ENCODE measurements at regions not wholly inside any gene's neighbourhood (a gene's known extent, or its start where the extent isn't known, plus 50 kb on each side); places are given as distances from the start of the nearest gene placed in this dataset.
A peak's percentile ranks its signal among the peaks of the same experiment; 100 is the strongest.

DNA sequence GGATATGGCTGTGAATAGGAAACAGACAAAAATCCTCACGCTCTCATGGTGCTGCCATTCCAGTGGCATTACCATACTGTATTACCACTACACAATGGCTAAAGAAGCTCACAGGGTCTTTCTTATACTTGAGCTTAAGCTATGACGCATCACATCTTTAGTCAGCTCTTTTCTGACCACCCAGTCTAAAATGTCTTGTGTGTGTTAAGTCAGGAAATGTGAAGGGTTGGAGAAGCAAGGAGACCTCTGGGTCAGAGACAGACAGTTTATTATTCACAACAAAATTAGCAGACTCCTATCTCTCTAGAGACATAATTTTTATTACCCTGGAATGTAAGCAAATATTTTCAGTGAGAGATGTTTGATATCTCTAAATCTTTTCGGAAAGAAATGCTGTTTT, 1583.2 kb upstream of the WWC1 start:
- Histone ChIP-seq H2BK12ac (ENCODE audit: low read length in 2 of 2) (no peak overlapping the region), H2BK5ac (ENCODE audit: low read depth, low read length, poor library complexity, severe bottlenecking) (no peak overlapping the region), H3K4ac (ENCODE audit: low read depth in 1 of 2, low read length in 2 of 2) (no peak overlapping the region), H3K9me3 (ENCODE audit: control insufficient read depth, low read length) (peaks cover 25% of the 10 kb centered on the region), H2BK120ac (ENCODE audit: low read depth, low read length) (no peak overlapping the region), H3K14ac (ENCODE audit: low read length in 2 of 2) (no peak overlapping the region), H3K27ac (ENCODE audit: low read length, poor library complexity, severe bottlenecking) (no peak overlapping the region), H3K36me3 (ENCODE audit: control insufficient read depth in 1 of 2, insufficient read depth in 2 of 2, low read depth in 1 of 2, low read length in 2 of 2) (no peaks in the 10 kb centered on the region), H3K4me3 (ENCODE audit: insufficient read depth in 1 of 2, low read depth in 1 of 2, low read length in 2 of 2) (no peak overlapping the region), H3K4me1 (ENCODE audit: control insufficient read depth, insufficient read depth, low read depth, low read length) (no peaks in the 10 kb centered on the region), H2AK5ac (ENCODE audit: low read length, severe bottlenecking) (no peak overlapping the region), H3K9ac (ENCODE audit: low read length) (no peak overlapping the region), H2BK15ac (ENCODE audit: low read depth, poor library complexity, severe bottlenecking) (no peak overlapping the region), H3K27me3 (ENCODE audit: control insufficient read depth in 1 of 2, insufficient read depth in 1 of 2, low read length in 2 of 2) (no peaks in the 10 kb centered on the region), H3K79me1 (replicated peaks; ENCODE audit: low read length, poor library complexity, severe bottlenecking) (no peaks in the 10 kb centered on the region), H3K18ac (ENCODE audit: low read depth in 1 of 2, low read length in 2 of 2) (peak overlapping the region in 1 of 2 experiments; percentile 14), H2AFZ (ENCODE audit: low read depth, low read length) (no peak overlapping the region), H3K23ac (ENCODE audit: low read length in 2 of 2) (no peak overlapping the region), H3K4me2 (ENCODE audit: low read length, poor library complexity, severe bottlenecking) (no peak overlapping the region), H4K91ac (ENCODE audit: low read length) (no peak overlapping the region), H4K8ac (ENCODE audit: low read length) (no peak overlapping the region)
- peak; percentile 76 for DNase-seq
- WGBS: 55% methylated on average over 2 of the region's 3 CpGs

- H3K4me3 ChIP-seq (ENCODE audit: insufficient read depth in 1 of 2, low read depth in 1 of 2, low read length in 2 of 2): no peak overlapping the region
- peaks cover 29% of the 10 kb centered on the region for H3K9me3 ChIP-seq (ENCODE audit: control insufficient read depth, low read length)
- H2AFZ ChIP-seq (ENCODE audit: low read depth, low read length): no peak overlapping the region
- no peak overlapping the region for H3K4ac ChIP-seq (ENCODE audit: low read depth in 1 of 2, low read length in 2 of 2)
- no peaks in the 10 kb centered on the region for H3K4me1 ChIP-seq (ENCODE audit: control insufficient read depth, insufficient read depth, low read depth, low read length)
- no peak overlapping the region for H2AK5ac ChIP-seq (ENCODE audit: low read length, severe bottlenecking)
- H3K4me2 ChIP-seq (ENCODE audit: low read length, poor library complexity, severe bottlenecking): no peak overlapping the region
- H2BK12ac ChIP-seq (ENCODE audit: low read length in 2 of 2): peak overlapping the region in 1 of 2 experiments; percentile 63
- DNase-seq: no peak
- no peak overlapping the region for H2BK120ac ChIP-seq (ENCODE audit: low read depth, low read length)
- H3K27ac ChIP-seq (ENCODE audit: low read length, poor library complexity, severe bottlenecking): no peak overlapping the region
- H2BK15ac ChIP-seq (ENCODE audit: low read depth, poor library complexity, severe bottlenecking): no peak overlapping the region
- no peak overlapping the region for H4K91ac ChIP-seq (ENCODE audit: low read length)
- H3K27me3 ChIP-seq (ENCODE audit: control insufficient read depth in 1 of 2, insufficient read depth in 1 of 2, low read length in 2 of 2): no peaks in the 10 kb centered on the region
- no peak overlapping the region for H3K14ac ChIP-seq (ENCODE audit: low read length in 2 of 2)
- H3K23ac ChIP-seq (ENCODE audit: low read length in 2 of 2): no peak overlapping the region
- WGBS: 76% methylated on average over 1 of the region's 1 CpG
- peak overlapping the region; percentile 34 to 83 for H3K18ac ChIP-seq (ENCODE audit: low read depth in 1 of 2, low read length in 2 of 2)
- H4K8ac ChIP-seq (ENCODE audit: low read length): no peak overlapping the region
- no peaks in the 10 kb centered on the region for H3K79me1 ChIP-seq (replicated peaks; ENCODE audit: low read length, poor library complexity, severe bottlenecking)
- no peak overlapping the region for H3K9ac ChIP-seq (ENCODE audit: low read length)
- no peaks in the 10 kb centered on the region for H3K36me3 ChIP-seq (ENCODE audit: control insufficient read depth in 1 of 2, insufficient read depth in 2 of 2, low read depth in 1 of 2, low read length in 2 of 2)
- no peak overlapping the region for H2BK5ac ChIP-seq (ENCODE audit: low read depth, low read length, poor library complexity, severe bottlenecking)
Measured at GRCh38 chr5:166709691-166710090, 1581.8 kb upstream of the WWC1 start.

- Histone ChIP-seq H2AK5ac (ENCODE audit: low read length, severe bottlenecking) (no peak overlapping the region), H3K4me3 (ENCODE audit: insufficient read depth in 1 of 2, low read depth in 1 of 2, low read length in 2 of 2) (no peak overlapping the region), H2AFZ (ENCODE audit: low read depth, low read length) (no peak overlapping the region), H3K27me3 (ENCODE audit: control insufficient read depth in 1 of 2, insufficient read depth in 1 of 2, low read length in 2 of 2) (no peaks in the 10 kb centered on the region), H3K18ac (ENCODE audit: low read depth in 1 of 2, low read length in 2 of 2) (no peak overlapping the region), H3K23ac (ENCODE audit: low read length in 2 of 2) (no peak overlapping the region), H3K4me1 (ENCODE audit: control insufficient read depth, insufficient read depth, low read depth, low read length) (no peaks in the 10 kb centered on the region), H3K4ac (ENCODE audit: low read depth in 1 of 2, low read length in 2 of 2) (no peak overlapping the region), H3K14ac (ENCODE audit: low read length in 2 of 2) (no peak overlapping the region), H4K8ac (ENCODE audit: low read length) (no peak overlapping the region), H3K9me3 (ENCODE audit: control insufficient read depth, low read length) (peaks cover 29% of the 10 kb centered on the region), H2BK12ac (ENCODE audit: low read length in 2 of 2) (no peak overlapping the region), H3K79me1 (replicated peaks; ENCODE audit: low read length, poor library complexity, severe bottlenecking) (no peaks in the 10 kb centered on the region), H2BK15ac (ENCODE audit: low read depth, poor library complexity, severe bottlenecking) (no peak overlapping the region), H3K27ac (ENCODE audit: low read length, poor library complexity, severe bottlenecking) (no peak overlapping the region), H2BK120ac (ENCODE audit: low read depth, low read length) (no peak overlapping the region), H3K36me3 (ENCODE audit: control insufficient read depth in 1 of 2, insufficient read depth in 2 of 2, low read depth in 1 of 2, low read length in 2 of 2) (no peaks in the 10 kb centered on the region), H4K91ac (ENCODE audit: low read length) (no peak overlapping the region), H2BK5ac (ENCODE audit: low read depth, low read length, poor library complexity, severe bottlenecking) (no peak overlapping the region), H3K9ac (ENCODE audit: low read length) (no peak overlapping the region), H3K4me2 (ENCODE audit: low read length, poor library complexity, severe bottlenecking) (no peak overlapping the region)
- peak; percentile 65 for DNase-seq
- WGBS: no CpG with 5 or more reads among the region's 2 CpGs
Measured at GRCh38 chr5:166710271-166710670, 1581.2 kb upstream of the WWC1 start.

GRCh38 chr5:166712447-166713185, 1578.8 kb upstream of the WWC1 start:
- DNase-seq: no peak
- H3K9ac ChIP-seq (ENCODE audit: low read length): no peak overlapping the region
- no peaks in the 10 kb centered on the region for H3K27me3 ChIP-seq (ENCODE audit: control insufficient read depth in 1 of 2, insufficient read depth in 1 of 2, low read length in 2 of 2)
- no peak overlapping the region for H4K8ac ChIP-seq (ENCODE audit: low read length)
- no peak overlapping the region for H4K91ac ChIP-seq (ENCODE audit: low read length)
- no peak overlapping the region for H2BK12ac ChIP-seq (ENCODE audit: low read length in 2 of 2)
- no peak overlapping the region for H2BK15ac ChIP-seq (ENCODE audit: low read depth, poor library complexity, severe bottlenecking)
- H3K79me1 ChIP-seq (replicated peaks; ENCODE audit: low read length, poor library complexity, severe bottlenecking): no peaks in the 10 kb centered on the region
- no peak overlapping the region for H3K23ac ChIP-seq (ENCODE audit: low read length in 2 of 2)
- H3K36me3 ChIP-seq (ENCODE audit: control insufficient read depth in 1 of 2, insufficient read depth in 2 of 2, low read depth in 1 of 2, low read length in 2 of 2): no peaks in the 10 kb centered on the region
- 62% methylated on average over 1 of the region's 1 CpG for WGBS
- H3K27ac ChIP-seq (ENCODE audit: low read length, poor library complexity, severe bottlenecking): no peak overlapping the region
- no peak overlapping the region for H3K14ac ChIP-seq (ENCODE audit: low read length in 2 of 2)
- H3K9me3 ChIP-seq (ENCODE audit: control insufficient read depth, low read length): peaks cover 28% of the 10 kb centered on the region
- H2BK120ac ChIP-seq (ENCODE audit: low read depth, low read length): no peak overlapping the region
- no peak overlapping the region for H2BK5ac ChIP-seq (ENCODE audit: low read depth, low read length, poor library complexity, severe bottlenecking)
- H3K4ac ChIP-seq (ENCODE audit: low read depth in 1 of 2, low read length in 2 of 2): no peak overlapping the region
- no peak overlapping the region for H3K4me2 ChIP-seq (ENCODE audit: low read length, poor library complexity, severe bottlenecking)
- H3K4me3 ChIP-seq (ENCODE audit: insufficient read depth in 1 of 2, low read depth in 1 of 2, low read length in 2 of 2): no peak overlapping the region
- H3K18ac ChIP-seq (ENCODE audit: low read depth in 1 of 2, low read length in 2 of 2): peak overlapping the region in 1 of 2 experiments; percentile 3
- H3K4me1 ChIP-seq (ENCODE audit: control insufficient read depth, insufficient read depth, low read depth, low read length): no peaks in the 10 kb centered on the region
- no peak overlapping the region for H2AFZ ChIP-seq (ENCODE audit: low read depth, low read length)
- no peak overlapping the region for H2AK5ac ChIP-seq (ENCODE audit: low read length, severe bottlenecking)
